ENCODE measurements at regions not wholly inside any gene's neighbourhood (a gene's known extent, or its start where the extent isn't known, plus 50 kb on each side); places are given as distances from the start of the nearest gene placed in this dataset.

DNA sequence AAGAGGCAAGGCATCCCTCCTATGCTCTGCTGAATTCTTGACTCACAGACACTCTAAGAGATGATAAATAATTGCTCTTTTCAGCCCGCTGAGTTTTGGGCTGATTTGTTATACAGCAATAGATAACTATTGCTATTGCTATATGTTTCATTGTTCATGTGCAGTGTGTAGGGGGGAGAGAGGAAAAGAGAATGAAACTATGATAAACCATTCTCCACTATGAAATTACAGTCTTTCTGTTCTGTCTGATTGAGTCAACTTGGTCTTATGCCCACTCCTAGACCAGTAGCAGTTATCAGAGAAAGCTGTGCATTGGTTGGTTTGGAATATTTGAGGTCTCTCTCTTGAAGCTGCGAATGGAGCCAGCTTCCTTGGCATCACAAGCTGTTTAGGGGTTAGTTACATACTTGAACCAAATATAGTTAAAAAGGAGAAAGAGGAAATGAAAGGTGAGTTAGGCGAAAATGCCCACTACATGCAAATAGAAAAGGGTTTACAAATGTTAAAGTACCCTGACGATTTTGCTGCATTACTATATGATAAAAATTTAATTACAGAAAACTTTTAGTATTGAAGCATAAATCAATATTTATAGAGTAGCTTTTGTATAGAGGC, 136.3 kb upstream of the ACTBL2 start:
- TF ChIP-seq, protein P1, sequence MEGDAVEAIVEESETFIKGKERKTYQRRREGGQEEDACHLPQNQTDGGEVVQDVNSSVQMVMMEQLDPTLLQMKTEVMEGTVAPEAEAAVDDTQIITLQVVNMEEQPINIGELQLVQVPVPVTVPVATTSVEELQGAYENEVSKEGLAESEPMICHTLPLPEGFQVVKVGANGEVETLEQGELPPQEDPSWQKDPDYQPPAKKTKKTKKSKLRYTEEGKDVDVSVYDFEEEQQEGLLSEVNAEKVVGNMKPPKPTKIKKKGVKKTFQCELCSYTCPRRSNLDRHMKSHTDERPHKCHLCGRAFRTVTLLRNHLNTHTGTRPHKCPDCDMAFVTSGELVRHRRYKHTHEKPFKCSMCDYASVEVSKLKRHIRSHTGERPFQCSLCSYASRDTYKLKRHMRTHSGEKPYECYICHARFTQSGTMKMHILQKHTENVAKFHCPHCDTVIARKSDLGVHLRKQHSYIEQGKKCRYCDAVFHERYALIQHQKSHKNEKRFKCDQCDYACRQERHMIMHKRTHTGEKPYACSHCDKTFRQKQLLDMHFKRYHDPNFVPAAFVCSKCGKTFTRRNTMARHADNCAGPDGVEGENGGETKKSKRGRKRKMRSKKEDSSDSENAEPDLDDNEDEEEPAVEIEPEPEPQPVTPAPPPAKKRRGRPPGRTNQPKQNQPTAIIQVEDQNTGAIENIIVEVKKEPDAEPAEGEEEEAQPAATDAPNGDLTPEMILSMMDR (IDR thresholded peaks at IDR 0.05) = peak; percentile 7
- no peak for TF ChIP-seq EZH2 (IDR thresholded peaks at IDR 0.05; ENCODE audit: borderline replicate concordance, insufficient read depth, low read depth, low read length, poor library complexity, severe bottlenecking)
